Uterus (tissue), 2 donors: ENCODE measurements at regions not wholly inside any gene's neighbourhood (a gene's known extent, or its start where the extent isn't known, plus 50 kb on each side); places are given as distances from the start of the nearest gene placed in this dataset.

Source experiments
- POLR2A ChIP-seq, 2 donors: fragments of 450-650 bp; IDR thresholded peaks; one replicate each; pipeline ENCODE4 v1.6.1; 2016; ENCODE audit warnings: antibody characterized with exemption in 2 of 2, mild to moderate bottlenecking in 1 of 2, moderate library complexity in 1 of 2
- TF ChIP-seq, protein P1 (sequence below), 4 experiments: fragments of 200-600 bp in 2 of 4; fragments of 450-650 bp in 2 of 4; sonication (generic) in 2 of 4; IDR thresholded peaks; one replicate each; pipeline ENCODE4 v1.5.1; 2016 to 2019; ENCODE audit warnings: antibody characterized with exemption in 4 of 4, mild to moderate bottlenecking in 2 of 4, moderate library complexity in 1 of 4

DNA sequence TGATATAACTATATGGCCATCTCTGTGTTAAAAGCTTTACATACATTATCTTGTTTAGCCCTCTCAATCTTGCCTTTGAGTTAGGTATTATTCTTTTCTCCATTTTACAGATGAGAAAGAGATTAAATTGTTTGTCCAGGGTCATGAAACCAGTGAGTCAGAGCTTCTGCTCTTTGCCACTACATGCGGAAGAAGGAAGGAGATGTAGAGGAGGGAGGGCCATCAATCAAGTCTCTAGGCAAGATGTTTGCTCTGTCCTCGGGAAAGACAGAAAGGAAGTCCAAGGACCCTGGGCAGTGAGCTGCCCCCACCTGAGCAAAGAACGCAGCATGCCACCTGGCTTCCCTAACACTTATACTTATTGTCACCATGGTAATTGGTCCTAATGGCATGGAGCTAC lies 133.7 kb upstream of the IL1RAPL2 start:
- no peak for TF ChIP-seq POLR2A (IDR thresholded peaks at IDR 0.05)
- TF ChIP-seq, protein P1, sequence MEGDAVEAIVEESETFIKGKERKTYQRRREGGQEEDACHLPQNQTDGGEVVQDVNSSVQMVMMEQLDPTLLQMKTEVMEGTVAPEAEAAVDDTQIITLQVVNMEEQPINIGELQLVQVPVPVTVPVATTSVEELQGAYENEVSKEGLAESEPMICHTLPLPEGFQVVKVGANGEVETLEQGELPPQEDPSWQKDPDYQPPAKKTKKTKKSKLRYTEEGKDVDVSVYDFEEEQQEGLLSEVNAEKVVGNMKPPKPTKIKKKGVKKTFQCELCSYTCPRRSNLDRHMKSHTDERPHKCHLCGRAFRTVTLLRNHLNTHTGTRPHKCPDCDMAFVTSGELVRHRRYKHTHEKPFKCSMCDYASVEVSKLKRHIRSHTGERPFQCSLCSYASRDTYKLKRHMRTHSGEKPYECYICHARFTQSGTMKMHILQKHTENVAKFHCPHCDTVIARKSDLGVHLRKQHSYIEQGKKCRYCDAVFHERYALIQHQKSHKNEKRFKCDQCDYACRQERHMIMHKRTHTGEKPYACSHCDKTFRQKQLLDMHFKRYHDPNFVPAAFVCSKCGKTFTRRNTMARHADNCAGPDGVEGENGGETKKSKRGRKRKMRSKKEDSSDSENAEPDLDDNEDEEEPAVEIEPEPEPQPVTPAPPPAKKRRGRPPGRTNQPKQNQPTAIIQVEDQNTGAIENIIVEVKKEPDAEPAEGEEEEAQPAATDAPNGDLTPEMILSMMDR (IDR thresholded peaks at IDR 0.05) = no peak
